Type B pancreatic cell (in vitro differentiated cells): ENCODE measurements at regions not wholly inside any gene's neighbourhood (a gene's known extent, or its start where the extent isn't known, plus 50 kb on each side); places are given as distances from the start of the nearest gene placed in this dataset.

ENCODE experiments used
- DNase-seq: peaks from one replicate; pipeline ENCODE4 v3.0.0; 2021; ENCODE audit warnings: mixed read lengths; ENCODE audit not compliant: unreplicated experiment; ENCODE audit errors: extremely low spot score
- H3K27ac Mint-ChIP-seq: 2 replicates; pipeline ENCODE4 v1.8.0; 2021; ENCODE audit warnings: mild to moderate bottlenecking, mixed read lengths
- H3K27me3 Mint-ChIP-seq: 2 replicates; pipeline ENCODE4 v1.8.0; 2021; ENCODE audit warnings: mixed read lengths
- H3K36me3 Mint-ChIP-seq: 2 replicates; pipeline ENCODE4 v1.8.0; 2021; ENCODE audit warnings: mixed read lengths
- H3K4me1 Mint-ChIP-seq: one replicate; pipeline ENCODE4 v1.8.0; 2021; ENCODE audit warnings: mixed read lengths; ENCODE audit not compliant: unreplicated experiment
- H3K4me3 Mint-ChIP-seq: 2 replicates; pipeline ENCODE4 v1.8.0; 2021; ENCODE audit warnings: mild to moderate bottlenecking, mixed read lengths
- H3K9me3 Mint-ChIP-seq: 2 replicates; pipeline ENCODE4 v1.8.0; 2021; ENCODE audit warnings: mixed read lengths
- CTCF ChIP-seq: fragments of 200-600 bp; sonication (generic); conservative IDR thresholded peaks from 2 replicates; pipeline ENCODE4 v1.5.0; 2021; ENCODE audit warnings: antibody characterized with exemption, mild to moderate bottlenecking

- Mint-ChIP-seq H3K4me1 (no peaks in the 10 kb centered on the region), H3K36me3 (no peaks in the 10 kb centered on the region), H3K27ac (no peak overlapping the region), H3K9me3 (no peaks in the 10 kb centered on the region), H3K27me3 (no peaks in the 10 kb centered on the region), H3K4me3 (no peak overlapping the region)
- DNase-seq = no peak
- no peak for TF ChIP-seq CTCF
Measured at GRCh38 chr6:78615430-78615904, 251.9 kb upstream of the IRAK1BP1 start.

- DNase-seq = no peak
- no peaks in the 10 kb centered on the region for H3K27me3 Mint-ChIP-seq
- H3K4me1 Mint-ChIP-seq = no peaks in the 10 kb centered on the region
- TF ChIP-seq CTCF = no peak
- no peak overlapping the region for H3K27ac Mint-ChIP-seq
- no peak overlapping the region for H3K4me3 Mint-ChIP-seq
- no peaks in the 10 kb centered on the region for H3K9me3 Mint-ChIP-seq
- H3K36me3 Mint-ChIP-seq = no peaks in the 10 kb centered on the region
Measured at GRCh38 chr6:78618970-78619369, 248.4 kb upstream of the IRAK1BP1 start.

- no peak for TF ChIP-seq CTCF
- Mint-ChIP-seq H3K4me1 (no peaks in the 10 kb centered on the region), H3K36me3 (no peaks in the 10 kb centered on the region), H3K4me3 (no peak overlapping the region), H3K27me3 (peaks cover under 1% of the 10 kb centered on the region), H3K27ac (no peak overlapping the region), H3K9me3 (no peaks in the 10 kb centered on the region)
- DNase-seq = no peak
Measured at GRCh38 chr6:78623554-78623953, 243.8 kb upstream of the IRAK1BP1 start.

- Mint-ChIP-seq H3K4me3 (peak overlapping the region; percentile 47), H3K9me3 (no peaks in the 10 kb centered on the region), H3K4me1 (no peaks in the 10 kb centered on the region), H3K27ac (no peak overlapping the region), H3K27me3 (peaks cover 3% of the 10 kb centered on the region), H3K36me3 (no peaks in the 10 kb centered on the region)
- DNase-seq = no peak
- TF ChIP-seq CTCF = no peak
Measured at GRCh38 chr6:78629154-78629721, 238.1 kb upstream of the IRAK1BP1 start.

- Mint-ChIP-seq H3K27me3 (peaks cover 3% of the 10 kb centered on the region), H3K4me3 (no peak overlapping the region), H3K9me3 (no peaks in the 10 kb centered on the region), H3K4me1 (no peaks in the 10 kb centered on the region), H3K27ac (no peak overlapping the region), H3K36me3 (no peaks in the 10 kb centered on the region)
- TF ChIP-seq CTCF = no peak
- no peak for DNase-seq
Measured at GRCh38 chr6:78629836-78630235, 237.5 kb upstream of the IRAK1BP1 start.

GRCh38 chr6:78631976-78632375, 235.4 kb upstream of the IRAK1BP1 start:
- DNase-seq = no peak
- H3K36me3 Mint-ChIP-seq = no peaks in the 10 kb centered on the region
- H3K27me3 Mint-ChIP-seq = peaks cover 3% of the 10 kb centered on the region
- no peak for TF ChIP-seq CTCF
- H3K27ac Mint-ChIP-seq = no peak overlapping the region
- H3K4me3 Mint-ChIP-seq = no peak overlapping the region
- H3K9me3 Mint-ChIP-seq = no peaks in the 10 kb centered on the region
- no peaks in the 10 kb centered on the region for H3K4me1 Mint-ChIP-seq
